NCI-H1694 (cell line): ENCODE measurements at regions not wholly inside any gene's neighbourhood (a gene's known extent, or its start where the extent isn't known, plus 50 kb on each side); places are given as distances from the start of the nearest gene placed in this dataset.
"Not testable (repeated sequence)": the region's sequence is repeated elsewhere in the genome, so short reads cannot be mapped to it uniquely, and the experiment has no call there.

ENCODE experiments used
- DNase-seq: peaks from one replicate; lab custom pipeline; 2025; lab: John Stamatoyannopoulos, UW

DNA sequence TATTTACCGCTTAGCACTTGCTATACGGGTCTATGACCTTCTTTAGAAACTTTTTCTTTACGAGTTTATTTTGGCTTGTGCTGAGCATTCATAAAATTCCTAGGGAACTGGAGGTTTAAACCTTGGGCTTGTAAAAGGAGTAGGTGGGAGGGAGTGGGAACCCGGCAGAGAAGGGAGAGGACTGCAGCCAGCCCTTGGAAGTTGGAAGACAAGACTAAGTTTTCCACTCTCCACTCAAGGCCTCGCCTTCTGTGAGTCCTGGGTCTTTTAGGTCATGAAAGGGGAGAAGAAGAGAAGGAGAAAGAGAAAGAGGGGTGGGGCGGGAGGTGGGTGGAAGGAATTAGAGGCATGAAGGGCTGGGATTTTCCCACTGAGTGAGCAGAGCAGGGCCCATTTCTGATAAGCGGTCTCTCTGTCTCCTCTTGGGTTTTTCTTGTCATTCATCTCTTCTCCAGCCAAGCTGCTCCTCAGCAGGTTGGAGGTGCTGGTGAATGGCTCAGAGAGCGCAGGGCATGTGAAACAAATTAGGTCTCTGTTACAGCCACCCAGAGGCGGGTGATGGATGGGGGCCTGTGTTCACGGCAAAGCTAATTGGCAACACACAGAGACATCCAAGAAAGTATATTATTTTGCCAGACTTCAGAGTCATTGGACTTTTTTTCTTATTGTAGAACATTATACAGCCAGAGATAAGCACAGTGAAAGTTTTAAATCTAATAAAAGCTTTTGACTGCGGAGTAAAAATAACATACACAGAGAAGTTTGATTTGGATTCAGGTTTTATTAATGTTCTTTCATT, 247.3 kb downstream of the FOXD2 start:
- DNase-seq = no peak

DNA sequence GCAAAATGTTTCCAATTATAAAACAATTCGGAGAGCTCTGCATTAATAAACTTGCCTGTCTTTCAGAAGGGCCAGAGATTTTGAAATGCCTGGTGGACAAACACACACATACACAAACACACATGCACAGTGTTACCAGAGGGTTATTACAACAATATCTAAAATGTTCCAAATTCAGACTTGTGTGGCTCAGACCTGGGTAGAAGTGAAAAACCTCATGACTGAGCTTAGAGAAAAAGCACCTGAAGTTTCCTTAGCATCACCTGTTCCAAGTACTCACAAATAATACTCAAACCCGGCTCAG, 247.9 kb downstream of the FOXD2 start:
- no peak for DNase-seq

DNA sequence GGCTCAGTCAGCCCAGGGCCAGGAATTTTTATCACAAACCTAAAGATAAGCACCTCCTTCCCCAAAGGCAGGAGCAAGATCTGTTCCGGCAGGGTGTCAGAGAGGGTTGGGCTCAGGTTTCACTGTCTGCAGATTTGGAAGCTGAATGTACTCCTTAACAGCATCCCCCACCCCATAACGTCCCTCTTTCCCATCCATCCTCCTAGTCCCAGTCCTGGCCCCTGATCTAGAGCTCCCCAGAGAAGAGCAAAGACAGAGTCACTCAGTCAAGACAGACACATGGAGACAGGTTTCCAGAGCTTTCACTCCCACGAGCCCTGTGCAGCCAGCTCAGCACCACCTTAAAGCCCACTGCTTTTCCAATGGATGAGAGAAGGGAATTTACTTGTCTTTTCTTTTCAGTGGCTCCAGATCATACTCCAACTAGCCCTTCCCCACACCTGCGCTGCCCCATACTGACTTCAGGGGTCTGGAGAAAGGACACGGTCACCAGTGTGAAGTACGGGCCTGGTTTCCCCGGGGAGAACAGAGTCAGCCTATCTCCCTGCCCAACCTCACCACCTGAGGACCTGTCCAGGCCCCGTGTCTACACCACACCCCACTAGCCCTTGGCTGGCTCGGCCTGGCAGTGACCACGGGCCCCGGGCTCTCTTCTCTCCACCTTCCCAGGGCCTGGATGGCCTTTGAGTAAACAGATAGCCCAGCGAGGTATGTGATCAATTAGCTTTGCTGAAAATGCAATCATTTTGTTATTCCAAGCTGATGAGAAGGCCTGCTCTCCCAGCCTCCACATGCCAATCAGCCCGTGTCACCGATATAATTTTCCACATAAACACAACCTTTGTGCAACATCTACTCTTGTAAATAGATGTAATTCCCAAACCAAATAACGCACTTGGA, 249.1 kb downstream of the FOXD2 start:
- no peak for DNase-seq

DNA sequence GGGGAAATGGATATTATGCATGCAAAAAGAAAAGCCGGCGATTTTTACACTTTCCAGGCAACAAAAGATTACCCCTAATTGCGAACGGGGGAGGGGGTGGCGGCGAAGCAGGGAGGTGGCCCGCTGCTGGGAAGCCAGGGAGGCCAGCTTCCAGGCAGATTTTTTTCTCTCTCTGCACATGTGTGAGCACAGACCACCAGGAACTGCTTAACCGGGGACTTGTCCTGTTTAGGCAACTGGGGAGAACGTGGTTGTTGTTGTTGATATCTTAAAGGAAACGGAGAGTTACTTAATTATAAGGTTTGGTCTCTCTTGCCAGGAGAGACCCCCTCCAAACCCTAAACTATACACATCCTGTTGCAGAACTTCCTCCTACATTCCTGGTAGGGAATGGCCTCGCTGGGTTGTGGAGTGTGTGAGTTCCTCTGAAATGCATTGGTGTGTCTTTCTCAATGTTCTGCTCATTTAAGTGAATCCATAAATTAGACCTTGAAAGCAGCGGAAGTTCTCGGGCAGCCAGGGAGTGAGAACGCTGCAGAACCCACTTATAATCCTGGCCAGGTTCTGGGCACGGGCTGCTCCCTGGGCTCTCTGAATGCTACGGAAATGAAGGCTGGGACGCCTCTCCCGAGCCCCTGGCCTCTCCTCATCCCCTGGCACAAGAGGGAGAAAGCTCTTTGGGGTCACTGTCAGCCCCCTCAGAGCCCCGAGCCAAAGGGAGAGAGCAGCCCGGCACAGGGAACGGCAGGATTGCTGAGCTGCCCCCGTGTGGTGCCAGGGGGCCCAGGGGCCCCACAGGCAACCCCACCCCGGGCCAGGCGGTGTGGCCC, 250.0 kb downstream of the FOXD2 start:
- DNase-seq = no peak

DNA sequence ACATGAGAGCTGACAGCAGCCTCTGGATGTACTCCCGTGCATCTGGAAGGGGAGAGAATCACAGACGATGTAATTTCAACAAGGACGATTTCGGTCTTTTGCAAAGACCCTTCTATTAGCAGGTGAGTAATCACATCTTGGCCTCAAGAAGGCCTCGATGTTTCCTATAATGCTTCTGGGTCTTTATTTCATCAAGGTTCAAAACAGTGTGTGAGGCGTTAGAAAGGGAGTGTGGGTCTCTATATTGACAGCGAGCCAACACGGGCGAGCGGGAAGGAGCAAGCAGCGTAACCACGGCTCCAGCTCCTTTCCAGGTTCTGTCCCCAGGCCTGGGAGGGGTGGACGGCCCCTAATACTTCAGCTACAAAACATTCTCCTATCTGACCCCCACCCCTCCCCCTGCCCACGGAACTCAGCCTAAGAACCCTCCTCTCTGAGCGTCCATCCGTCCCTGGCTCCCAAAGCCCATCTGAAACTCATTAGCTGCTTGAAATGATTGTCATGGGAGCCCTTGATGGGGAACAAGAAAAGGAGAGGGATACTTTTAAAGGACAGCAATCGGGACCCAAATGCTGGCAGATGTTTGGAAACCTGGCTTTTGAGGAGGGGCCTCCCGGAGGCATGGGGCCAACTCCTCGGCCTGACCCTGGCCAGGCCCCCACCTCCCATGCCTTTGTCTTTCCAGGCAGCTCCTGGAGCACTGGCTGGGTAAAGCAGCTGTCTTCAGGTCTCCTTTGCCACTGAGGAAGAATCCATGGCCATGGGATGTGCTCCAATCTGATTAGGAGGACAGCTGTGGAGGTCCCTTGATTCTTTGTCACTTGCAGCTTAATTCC, 250.8 kb downstream of the FOXD2 start:
- DNase-seq = no peak

DNA sequence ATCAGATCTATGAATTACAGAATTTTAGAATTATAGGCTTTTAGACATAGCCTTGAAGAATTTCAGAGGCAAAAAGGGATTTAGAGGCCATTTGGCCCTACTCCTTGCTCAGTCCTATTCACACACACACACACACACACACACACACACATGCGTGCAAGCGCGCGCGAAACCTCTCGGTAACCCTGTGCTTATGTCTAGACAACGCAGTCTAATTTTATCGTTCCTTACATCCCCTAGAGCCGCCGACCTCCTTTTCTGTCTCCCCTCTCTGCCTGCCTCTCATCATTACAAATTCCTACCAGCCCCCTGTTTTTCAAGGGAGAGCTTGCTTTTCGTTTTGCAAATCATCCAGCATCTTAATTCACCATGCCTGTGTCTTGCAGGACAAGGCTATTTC, 252.1 kb downstream of the FOXD2 start:
- DNase-seq = no peak

DNA sequence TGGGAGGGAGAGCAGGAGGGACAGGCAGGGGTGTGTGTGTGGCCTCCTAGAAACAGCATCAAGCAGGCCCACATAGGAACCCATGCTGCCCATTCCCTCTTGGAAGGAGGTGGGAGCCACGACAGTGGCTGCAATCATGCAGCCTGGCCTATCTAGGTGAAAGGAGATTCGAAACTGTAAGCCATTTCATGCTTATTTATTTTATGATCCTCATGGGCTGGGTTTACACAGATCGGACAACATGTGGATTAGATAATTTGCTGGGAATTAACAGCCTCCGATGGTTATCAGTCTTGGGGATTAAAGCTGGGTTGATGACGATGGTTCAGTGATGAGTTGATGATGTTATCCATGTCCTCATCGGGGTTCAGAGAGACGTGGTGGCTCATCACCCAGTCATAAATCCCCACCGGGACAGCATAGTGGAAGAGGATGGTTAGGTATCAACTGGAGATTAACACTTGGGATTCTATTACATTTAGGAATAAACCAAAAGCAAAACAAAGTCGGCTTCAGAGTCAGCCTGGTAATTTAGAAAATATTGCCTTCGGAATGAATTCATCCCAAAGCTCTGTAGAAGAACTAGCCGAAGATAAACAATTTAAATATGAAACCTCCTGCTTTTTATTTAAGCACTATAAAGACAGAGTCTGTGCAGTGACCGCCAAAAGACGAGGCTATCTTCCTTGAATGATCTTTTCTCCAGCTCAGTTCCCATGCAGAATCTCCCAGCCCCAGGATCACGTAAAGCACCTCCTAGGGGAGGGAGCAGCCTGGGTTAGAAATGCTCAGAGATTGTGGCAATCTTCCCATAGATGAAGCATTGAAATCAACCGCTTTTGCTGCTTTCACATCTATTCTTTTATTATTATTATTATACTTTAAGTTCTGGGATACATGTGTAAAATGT, 252.8 kb downstream of the FOXD2 start:
- DNase-seq = no peak

DNA sequence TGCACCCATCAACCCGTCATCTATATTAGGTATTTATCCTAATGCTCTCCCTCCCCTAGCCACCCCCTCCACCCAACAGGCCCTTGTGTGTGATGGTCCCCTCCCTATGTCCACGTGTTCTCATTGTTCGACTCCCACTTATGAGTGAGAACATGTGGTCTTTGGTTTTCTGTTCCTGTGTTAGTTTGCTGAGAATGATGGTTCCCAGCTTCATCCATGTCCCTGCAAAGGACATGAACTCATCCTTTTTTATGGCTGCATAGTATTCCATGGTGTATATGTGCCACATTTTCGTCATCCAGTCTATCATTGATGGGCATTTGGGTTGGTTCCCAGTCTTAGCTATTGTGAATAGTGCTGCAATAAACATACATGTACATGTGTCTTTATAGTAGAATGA, 253.4 kb downstream of the FOXD2 start:
- DNase-seq = not testable (repeated sequence)

DNA sequence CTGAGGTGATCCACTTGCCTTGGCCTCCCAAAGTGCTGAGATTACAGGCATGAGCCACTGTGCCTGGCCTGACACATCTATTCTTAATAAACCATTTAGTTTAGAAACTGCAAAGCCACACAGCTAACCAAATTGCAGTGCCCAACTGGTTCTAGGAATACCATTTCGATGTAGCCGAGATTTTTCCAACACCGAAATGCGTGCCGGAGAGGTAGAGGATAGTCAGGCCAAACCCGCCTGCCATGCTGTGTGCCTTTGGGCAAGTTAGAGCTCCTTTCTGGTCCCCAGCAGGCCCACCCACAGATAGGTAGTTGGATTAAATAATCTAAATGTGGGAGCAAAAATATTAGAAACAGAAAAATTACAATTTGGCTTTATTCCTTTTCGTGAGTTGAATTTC, 254.4 kb downstream of the FOXD2 start:
- no peak for DNase-seq

DNA sequence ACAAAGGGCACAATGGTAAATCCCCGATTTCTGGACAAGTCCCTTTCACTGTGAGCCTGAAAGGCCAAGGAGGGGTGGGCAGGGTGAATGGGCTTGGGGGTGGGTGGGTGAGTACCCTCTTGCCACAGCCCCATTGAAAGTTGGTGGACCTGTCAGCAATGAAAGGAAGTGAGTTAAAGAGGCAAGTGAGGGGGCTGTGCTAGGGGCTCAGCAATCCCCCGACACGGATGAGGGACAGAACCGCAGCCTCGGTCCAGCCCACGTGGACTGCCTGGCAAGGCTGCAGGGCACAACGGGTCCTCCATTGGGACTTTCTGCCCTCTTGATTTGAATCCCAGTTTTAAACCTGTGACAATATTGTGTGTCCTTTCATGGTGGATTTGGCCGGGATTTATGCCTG, 255.3 kb downstream of the FOXD2 start:
- no peak for DNase-seq

DNA sequence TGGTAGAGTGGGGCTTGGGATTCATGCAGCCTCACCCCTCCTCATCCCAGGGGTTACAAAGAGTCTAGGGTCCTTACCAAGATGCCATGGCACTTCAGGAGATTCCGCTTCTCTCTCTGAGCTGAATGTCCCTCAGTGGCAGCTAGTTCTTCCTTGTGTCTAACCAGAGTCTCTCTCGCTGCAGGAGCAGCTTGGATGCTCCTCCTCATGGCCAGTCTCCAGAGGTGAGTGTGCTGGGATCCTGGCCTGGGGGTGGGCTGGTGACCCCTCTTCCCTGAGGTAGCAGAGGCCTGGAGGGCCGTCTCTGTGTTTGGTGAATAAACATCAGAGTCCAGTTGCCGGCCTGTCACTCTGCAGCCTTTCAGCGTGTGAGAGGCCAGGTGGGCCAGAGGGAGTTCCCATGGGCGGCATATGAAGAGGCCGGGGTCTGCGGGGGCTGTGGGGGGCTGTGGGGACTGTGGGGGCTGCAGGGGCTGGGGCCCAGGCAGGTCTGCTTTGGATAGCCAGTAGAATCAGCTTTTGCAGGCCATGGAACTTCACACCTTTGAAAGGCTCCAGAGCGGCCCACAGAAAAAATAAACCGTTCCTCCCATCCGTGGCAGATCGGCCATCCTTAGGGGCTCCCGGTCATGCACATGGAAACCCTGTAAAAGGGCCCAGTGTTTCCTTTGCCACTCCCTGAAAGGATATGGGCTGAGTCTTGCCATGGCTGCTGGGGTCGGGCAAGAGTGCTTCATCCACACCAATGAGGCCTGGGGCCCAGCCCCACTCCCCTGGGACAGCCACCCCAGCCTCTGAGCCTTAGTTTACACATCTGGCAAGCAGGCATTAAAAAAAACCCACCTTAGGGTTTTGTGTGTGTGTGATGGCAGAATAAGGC, 256.4 kb downstream of the FOXD2 start:
- DNase-seq = no peak

DNA sequence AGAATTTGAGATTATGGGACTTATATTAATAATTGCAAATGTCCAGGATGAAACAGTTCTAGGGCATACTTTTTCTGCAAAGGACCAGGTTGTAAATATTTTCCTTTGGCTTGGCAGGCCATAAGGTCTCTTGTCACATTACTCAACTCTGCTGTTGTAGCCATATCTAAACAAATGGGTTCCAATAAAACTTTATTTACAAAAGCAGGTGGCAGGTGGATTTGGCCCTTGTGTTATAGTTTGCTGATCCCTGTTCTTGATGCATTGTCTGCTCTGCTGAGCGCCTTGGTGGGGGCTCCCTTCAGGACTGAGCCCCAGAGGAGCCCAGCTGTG, 258.5 kb downstream of the FOXD2 start:
- DNase-seq = no peak

DNA sequence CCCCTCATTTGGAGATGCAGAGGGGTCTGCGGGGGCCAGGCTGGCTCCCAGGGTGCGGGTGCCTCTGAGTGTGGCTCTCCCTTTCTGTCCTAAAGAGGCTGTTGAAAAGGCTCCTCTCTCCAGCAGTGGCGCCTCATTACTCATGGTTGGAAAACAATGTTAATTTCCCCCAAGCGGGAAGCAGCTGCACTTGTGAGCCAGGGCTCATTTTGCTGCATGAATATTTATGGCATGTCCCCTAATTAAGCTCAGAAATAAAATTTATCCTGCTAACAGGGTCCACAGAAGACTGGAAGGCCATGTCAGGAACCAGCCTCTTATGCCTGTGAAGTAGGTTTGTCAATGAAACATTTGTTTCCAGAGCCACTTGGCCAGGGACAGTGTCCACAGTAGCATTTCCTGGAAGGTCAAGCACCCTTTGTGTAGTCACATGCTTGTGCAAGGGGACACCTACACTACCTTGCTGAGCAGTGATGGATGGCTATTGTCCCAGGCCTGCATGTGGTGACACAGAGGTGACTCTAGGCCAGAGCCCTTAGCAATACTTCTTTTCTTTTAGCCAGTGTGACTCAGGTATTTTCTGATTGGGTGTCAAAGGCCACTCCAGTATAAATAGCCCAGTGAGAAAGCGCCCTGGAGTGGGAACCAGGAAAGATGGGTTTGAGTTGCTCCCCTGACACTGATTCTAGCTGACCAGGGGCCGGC, 259.0 kb downstream of the FOXD2 start:
- peak; percentile 13 for DNase-seq

DNA sequence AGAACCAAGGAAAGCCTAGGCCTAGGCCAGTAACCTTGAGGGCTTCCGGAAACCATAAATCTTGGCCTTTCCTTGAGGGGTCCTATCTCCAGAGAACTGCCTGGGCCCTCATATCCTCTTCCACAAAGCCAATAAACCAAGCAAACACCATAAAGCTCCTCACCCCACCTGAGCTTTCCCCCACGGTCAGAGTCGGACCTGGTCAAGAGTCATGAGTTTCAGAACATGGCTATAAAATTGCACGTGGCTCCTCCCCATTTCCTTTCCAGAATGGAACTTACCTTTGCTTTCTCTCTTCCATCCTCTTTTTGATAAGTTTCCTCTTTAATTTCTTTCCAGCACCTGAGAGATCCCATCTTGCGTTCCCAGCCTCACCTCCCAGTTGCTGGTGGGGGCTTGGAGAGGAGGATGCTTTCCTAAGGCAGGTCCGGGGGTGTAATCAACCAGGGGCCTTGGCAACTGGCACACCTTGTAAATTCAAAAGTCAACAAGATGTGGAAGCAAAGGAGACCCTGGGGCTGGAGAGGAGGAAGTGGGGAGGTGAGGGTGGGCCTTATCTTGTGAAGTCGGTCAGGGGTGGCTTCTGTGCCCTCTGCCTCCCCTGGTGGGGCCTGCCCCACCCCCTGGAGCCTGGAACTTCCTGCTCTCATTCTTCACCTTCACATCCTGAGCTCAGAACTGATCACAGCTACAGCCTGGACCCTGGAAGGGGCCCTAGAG, 259.9 kb downstream of the FOXD2 start:
- DNase-seq = no peak

DNA sequence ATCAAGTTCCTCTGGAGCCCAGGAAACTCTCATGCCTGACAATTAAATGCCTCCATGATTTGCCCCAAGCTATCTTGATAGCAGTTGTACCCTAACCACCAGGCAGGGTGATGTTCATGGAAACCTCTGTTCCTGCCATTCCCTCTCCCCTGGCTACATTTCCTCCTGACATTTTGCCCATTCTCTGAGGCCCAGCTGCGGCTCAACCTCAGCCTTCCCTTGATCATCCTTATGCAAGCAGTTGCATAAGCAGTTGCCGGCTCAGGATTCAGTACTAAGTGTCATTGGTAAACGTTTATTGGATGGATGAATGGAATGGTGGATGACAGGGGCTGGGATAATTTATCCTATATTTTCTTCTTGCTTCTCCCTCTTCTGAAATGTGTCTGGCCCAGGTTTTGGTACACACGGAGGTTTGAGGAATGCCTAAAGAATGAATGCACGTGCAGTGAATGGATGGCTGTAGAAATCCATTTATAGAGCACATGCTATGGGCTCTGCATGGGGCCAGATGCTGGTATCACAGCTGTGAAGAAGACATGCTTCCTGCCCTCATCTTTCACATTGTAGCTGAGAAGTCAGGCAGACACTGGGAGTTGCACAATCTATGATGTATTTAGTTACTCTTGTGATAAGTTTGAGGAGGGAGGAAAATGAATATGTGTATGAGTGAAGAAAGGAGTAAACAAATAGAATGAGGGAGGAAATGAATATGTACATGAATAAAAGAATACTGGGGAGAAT, 261.8 kb downstream of the FOXD2 start:
- no peak for DNase-seq

DNA sequence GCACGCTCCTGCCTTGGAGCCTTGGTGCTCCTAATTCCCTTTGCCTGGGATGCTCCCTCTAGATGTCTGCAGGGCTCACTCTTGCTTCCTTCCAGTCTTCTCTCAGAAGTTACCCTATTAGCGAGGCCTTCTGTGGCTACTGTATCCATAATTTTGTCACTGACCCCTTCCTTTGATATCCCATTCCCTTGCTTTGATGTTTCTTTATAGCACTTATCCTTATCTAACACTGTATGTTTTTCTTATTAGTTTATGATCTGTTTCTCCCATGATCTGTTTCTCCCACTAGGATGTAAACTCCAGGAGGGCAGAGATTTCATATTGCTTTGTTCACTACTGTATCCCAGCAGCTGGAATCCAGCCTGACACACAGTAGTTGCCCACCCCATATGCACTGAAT, 263.4 kb downstream of the FOXD2 start:
- DNase-seq = no peak

DNA sequence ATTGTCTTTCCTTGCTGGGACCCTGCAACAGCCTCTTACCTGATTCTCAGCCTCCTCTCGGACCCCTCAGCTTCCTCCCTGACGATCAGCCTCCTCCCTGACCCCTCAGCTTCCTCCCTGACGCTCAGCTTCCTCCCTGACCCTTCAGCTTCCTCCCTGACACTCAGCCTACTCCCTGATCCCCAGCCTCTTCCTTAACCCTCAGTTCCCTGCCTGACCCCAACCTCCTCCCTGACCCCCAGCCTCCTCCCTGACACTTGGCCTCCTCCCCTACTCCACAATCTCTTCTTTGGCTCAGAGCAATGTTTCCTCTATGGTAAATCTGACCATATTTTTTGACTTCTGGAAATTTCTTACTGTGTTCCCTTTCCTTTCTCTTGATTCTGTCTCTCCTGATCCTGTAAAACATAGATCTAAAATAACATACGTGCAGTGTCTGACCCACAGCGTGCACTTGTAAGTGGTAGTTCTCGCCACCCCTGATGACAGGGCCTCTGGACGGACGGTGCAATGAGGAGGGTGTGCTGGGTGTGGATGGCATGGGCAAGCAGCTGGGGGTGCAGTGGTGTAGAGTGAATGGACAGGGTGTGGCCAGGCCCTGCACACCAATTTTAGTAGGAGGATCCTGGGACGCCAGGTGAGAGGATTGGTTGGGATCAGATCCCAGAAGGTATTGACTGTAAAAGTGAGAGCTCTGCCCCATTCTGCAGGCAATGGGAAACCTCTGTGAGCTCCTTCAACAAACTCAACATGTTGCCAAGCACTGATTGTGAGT, 264.1 kb downstream of the FOXD2 start:
- no peak for DNase-seq
